Breast epithelium (tissue), 3 donors: ENCODE measurements at regions not wholly inside any gene's neighbourhood (a gene's known extent, or its start where the extent isn't known, plus 50 kb on each side); places are given as distances from the start of the nearest gene placed in this dataset.

Experiments
- CTCF ChIP-seq, 3 donors: fragments of 450-650 bp; IDR thresholded peaks; one replicate each; pipeline ENCODE4 v1.5.1; 2016 to 2017; ENCODE audit warnings: antibody characterized with exemption in 3 of 3, mild to moderate bottlenecking in 3 of 3, moderate library complexity in 3 of 3
- POLR2A ChIP-seq: fragments of 450-650 bp; IDR thresholded peaks from one replicate; pipeline ENCODE4 v1.6.1; 2016; ENCODE audit warnings: antibody characterized with exemption, mild to moderate bottlenecking, moderate library complexity
- POLR2AphosphoS5 ChIP-seq, 3 donors: sonication (generic); formaldehyde crosslinking; IDR thresholded peaks; one replicate each; pipeline ENCODE4 v1.6.1; 2017; ENCODE audit warnings: antibody characterized with exemption in 3 of 3

GRCh38 chr3:2023959-2024358, 74.7 kb upstream of the CNTN4 start:
- TF ChIP-seq CTCF (IDR thresholded peaks at IDR 0.05) (no peak), POLR2AphosphoS5 (IDR thresholded peaks at IDR 0.05) (no peak), POLR2A (no peak)
